CD14-positive monocyte (primary cell): ENCODE measurements at regions not wholly inside any gene's neighbourhood (a gene's known extent, or its start where the extent isn't known, plus 50 kb on each side); places are given as distances from the start of the nearest gene placed in this dataset.

Experiments used
- DNase-seq, 3 donors: peaks; one replicate each; pipeline ENCODE4 v3.0.0-alpha.2; 2011 to 2022
- H2AFZ ChIP-seq: 2 replicates; pipeline ENCODE4 v1.6.0; 2012; ENCODE audit warnings: mild to moderate bottlenecking, low read depth, low read length, inconsistent platforms; ENCODE audit not compliant: insufficient read depth, poor library complexity, severe bottlenecking
- H3K27ac ChIP-seq, 2 donors: 1 replicate in 1 of 2; 2 replicates in 1 of 2; pipeline ENCODE4 v1.5.1; 2012 to 2013; ENCODE audit warnings: low read length in 2 of 2, control low read depth in 1 of 2, inconsistent platforms in 1 of 2, low read depth in 1 of 2, mild to moderate bottlenecking in 1 of 2
- H3K27me3 ChIP-seq, 2 donors: one replicate each; pipeline versions ENCODE4 v1.6.0 to v1.6.1; 2011 to 2013; ENCODE audit warnings: low read length in 2 of 2; ENCODE audit not compliant: control insufficient read depth in 2 of 2, insufficient read depth in 2 of 2
- H3K36me3 ChIP-seq, 2 donors: replicated peaks in 1 of 2; 1 replicate in 1 of 2; 2 replicates in 1 of 2; pipeline versions ENCODE4 v1.5.1 to v1.6.1; 2012 to 2013; ENCODE audit warnings: low read length in 2 of 2, control low read depth in 1 of 2, inconsistent platforms in 1 of 2, mild to moderate bottlenecking in 1 of 2; ENCODE audit not compliant: insufficient read depth in 2 of 2, control insufficient read depth in 1 of 2
- H3K4me1 ChIP-seq, 2 donors: 1 replicate in 1 of 2; 2 replicates in 1 of 2; pipeline versions ENCODE4 v1.5.1 to v1.6.1; 2012 to 2013; ENCODE audit warnings: low read length in 2 of 2, control low read depth in 1 of 2, inconsistent platforms in 1 of 2, mild to moderate bottlenecking in 1 of 2, moderate library complexity in 1 of 2; ENCODE audit not compliant: insufficient read depth in 2 of 2, control insufficient read depth in 1 of 2
- H3K4me2 ChIP-seq: replicated peaks from 2 replicates; pipeline ENCODE3; 2012; ENCODE audit warnings: low read length, moderate library complexity, mild to moderate bottlenecking; ENCODE audit not compliant: poor library complexity, severe bottlenecking; ENCODE audit errors: extremely low read depth
- H3K4me3 ChIP-seq, 3 experiments: fragments of 200-600 bp in 1 of 3; sonication (generic) in 1 of 3; replicated peaks in 1 of 3; 1 replicate in 2 of 3; 2 replicates in 1 of 3; pipeline ENCODE4 v1.5.1; 2011 to 2013; ENCODE audit warnings: low read length in 3 of 3, mild to moderate bottlenecking in 3 of 3, control low read depth in 2 of 3, low read depth in 2 of 3, inconsistent platforms in 1 of 3, moderate library complexity in 1 of 3
- H3K79me2 ChIP-seq: 2 replicates; pipeline ENCODE4 v1.6.0; 2012; ENCODE audit warnings: mild to moderate bottlenecking, control low read depth, inconsistent platforms, low read length, moderate library complexity; ENCODE audit not compliant: insufficient read depth
- H3K9ac ChIP-seq: 2 replicates; pipeline ENCODE4 v1.6.0; 2017; ENCODE audit warnings: low read length, mild to moderate bottlenecking; ENCODE audit not compliant: insufficient read depth, poor library complexity, severe bottlenecking
- H3K9me3 ChIP-seq, 2 donors: replicated peaks in 1 of 2; 1 replicate in 1 of 2; 2 replicates in 1 of 2; pipeline versions ENCODE4 v1.5.1 to v1.6.1; 2012 to 2013; ENCODE audit warnings: low read length in 2 of 2, control low read depth in 1 of 2; ENCODE audit not compliant: control insufficient read depth in 1 of 2, insufficient read depth in 1 of 2
- H4K20me1 ChIP-seq: 2 replicates; pipeline ENCODE4 v1.6.0; 2012; ENCODE audit warnings: mild to moderate bottlenecking, low read length, control low read depth, moderate library complexity; ENCODE audit not compliant: insufficient read depth
- H3K27ac Mint-ChIP-seq, 7 donors: one replicate each; pipeline ENCODE4 v1.8.0; 2020; ENCODE audit warnings: mild to moderate bottlenecking in 7 of 7, mixed read lengths in 7 of 7, moderate library complexity in 6 of 7, inconsistent platforms in 2 of 7
- H3K27me3 Mint-ChIP-seq, 3 donors: one replicate each; pipeline ENCODE4 v1.8.0; 2021 to 2022; ENCODE audit warnings: low read depth in 3 of 3, mild to moderate bottlenecking in 3 of 3, mixed read lengths in 3 of 3, moderate library complexity in 3 of 3, inconsistent platforms in 1 of 3
- H3K36me3 Mint-ChIP-seq, 2 donors: one replicate each; pipeline ENCODE4 v1.8.0; 2020; ENCODE audit warnings: mixed read lengths in 2 of 2, inconsistent platforms in 1 of 2, mild to moderate bottlenecking in 1 of 2
- H3K4me1 Mint-ChIP-seq: one replicate; pipeline ENCODE4 v1.8.0; 2020; ENCODE audit warnings: mild to moderate bottlenecking, mixed read lengths
- H3K4me3 Mint-ChIP-seq, 2 donors: one replicate each; pipeline ENCODE4 v1.8.0; 2020; ENCODE audit warnings: mild to moderate bottlenecking in 2 of 2, mixed read lengths in 2 of 2, moderate library complexity in 1 of 2
- H3K9me3 Mint-ChIP-seq, 7 donors: one replicate each; pipeline ENCODE4 v1.8.0; 2020 to 2022; ENCODE audit warnings: mixed read lengths in 7 of 7, mild to moderate bottlenecking in 6 of 7, moderate library complexity in 6 of 7, inconsistent platforms in 2 of 7
- CTCF ChIP-seq: fragments of 200-600 bp; IDR thresholded peaks from one replicate; pipeline ENCODE4 v1.8.0; 2022; ENCODE audit warnings: antibody characterized with exemption, mild to moderate bottlenecking
- WGBS: methylation state at CpG from one replicate; pipeline ENCODE4 v1.1.5; 2013; ENCODE audit warnings: missing lambda C conversion rate; ENCODE audit not compliant: insufficient coverage; 5-methylcytosine and 5-hydroxymethylcytosine counted together
- intact Hi-C, 2 donors: fragments of 100-400 bp; cut with micrococcal nuclease; formaldehyde crosslinking; loops; one replicate each; pipeline versions ENCODE4 v1.15.0 to v1.15.1; 2023

- no CpG with 5 or more reads among the region's 3 CpGs for WGBS
- intact Hi-C loops, result no loop called here
- no peaks in the 10 kb centered on the region for H3K4me1 Mint-ChIP-seq
Measured at GRCh38 chr3:104546301-104546700, 820.4 kb upstream of the ALCAM start.

GRCh38 chr3:104547031-104547430, 819.7 kb upstream of the ALCAM start:
- intact Hi-C loops, result no loop called here
- no peak overlapping the region for H3K27ac ChIP-seq
- Mint-ChIP-seq H3K27ac (no peak overlapping the region), H3K4me1 (no peaks in the 10 kb centered on the region), H3K36me3 (no peaks in the 10 kb centered on the region), H3K9me3 (peaks cover 0 to 5% (median 2%) of the 10 kb centered on the region in 7 donors), H3K4me3 (no peak overlapping the region), H3K27me3 (peaks cover 1 to 6% (median 2%) of the 10 kb centered on the region in 3 donors)
- no peak overlapping the region for H3K9ac ChIP-seq
- H3K79me2 ChIP-seq, result no peaks in the 10 kb centered on the region
- no peak overlapping the region for H3K4me3 ChIP-seq
- H3K4me1 ChIP-seq, result no peaks in the 10 kb centered on the region
- H4K20me1 ChIP-seq, result no peaks in the 10 kb centered on the region
- no peaks in the 10 kb centered on the region for H3K9me3 ChIP-seq
- no peak overlapping the region for H3K4me2 ChIP-seq
- WGBS, result no CpG with 5 or more reads among the region's 3 CpGs
- DNase-seq, result no peak
- H3K27me3 ChIP-seq, result no peaks in the 10 kb centered on the region
- no peak for TF ChIP-seq CTCF
- no peak overlapping the region for H2AFZ ChIP-seq
- no peaks in the 10 kb centered on the region for H3K36me3 ChIP-seq

More at GRCh38 chr3:104546301-104546700, 820.4 kb upstream of the ALCAM start:
- no peaks in the 10 kb centered on the region for H3K36me3 ChIP-seq
- no peak overlapping the region for H2AFZ ChIP-seq
- DNase-seq, result no peak
- H3K9me3 ChIP-seq, result no peaks in the 10 kb centered on the region
- no peaks in the 10 kb centered on the region for H3K27me3 ChIP-seq
- H3K4me1 ChIP-seq, result no peaks in the 10 kb centered on the region
- no peaks in the 10 kb centered on the region for H3K36me3 Mint-ChIP-seq
- no peak overlapping the region for H3K4me3 ChIP-seq
- H3K9me3 Mint-ChIP-seq, result peaks cover 0 to 5% (median 2%) of the 10 kb centered on the region in 7 donors
- no peak overlapping the region for H3K9ac ChIP-seq
- no peak for TF ChIP-seq CTCF
- H3K27ac ChIP-seq, result no peak overlapping the region
- no peak overlapping the region for H3K4me3 Mint-ChIP-seq
- no peaks in the 10 kb centered on the region for H3K79me2 ChIP-seq
- no peaks in the 10 kb centered on the region for H4K20me1 ChIP-seq
- H3K27me3 Mint-ChIP-seq, result peaks cover 1 to 7% (median 2%) of the 10 kb centered on the region in 3 donors
- no peak overlapping the region for H3K4me2 ChIP-seq
- no peak overlapping the region for H3K27ac Mint-ChIP-seq
